ENCODE measurements at regions not wholly inside any gene's neighbourhood (a gene's known extent, or its start where the extent isn't known, plus 50 kb on each side); places are given as distances from the start of the nearest gene placed in this dataset.
A peak's percentile ranks its signal among the peaks of the same experiment; 100 is the strongest.

DNA sequence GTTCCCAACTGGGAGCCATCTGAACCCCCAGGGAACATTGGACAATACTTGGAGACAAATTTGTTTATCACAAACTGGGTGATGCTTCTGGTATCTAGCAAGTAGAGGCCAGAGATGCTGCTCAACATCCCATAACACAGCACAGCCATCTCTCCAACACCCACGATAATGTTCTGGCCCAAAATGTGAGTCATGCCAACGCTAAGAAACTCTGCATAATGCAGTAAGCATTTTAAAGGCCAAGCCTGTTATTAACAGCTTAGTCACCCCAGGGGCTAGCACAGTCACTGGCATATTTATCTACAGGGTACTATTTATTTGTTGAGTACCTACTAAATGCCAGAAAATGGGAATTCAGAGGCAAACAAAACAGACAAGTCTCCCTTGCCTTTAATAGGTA, 873.1 kb upstream of the TMEM132C start:
- peak in 1 of 2 experiments; percentile 10 for DNase-seq (ENCODE audit: low read depth in 2 of 2)

DNA sequence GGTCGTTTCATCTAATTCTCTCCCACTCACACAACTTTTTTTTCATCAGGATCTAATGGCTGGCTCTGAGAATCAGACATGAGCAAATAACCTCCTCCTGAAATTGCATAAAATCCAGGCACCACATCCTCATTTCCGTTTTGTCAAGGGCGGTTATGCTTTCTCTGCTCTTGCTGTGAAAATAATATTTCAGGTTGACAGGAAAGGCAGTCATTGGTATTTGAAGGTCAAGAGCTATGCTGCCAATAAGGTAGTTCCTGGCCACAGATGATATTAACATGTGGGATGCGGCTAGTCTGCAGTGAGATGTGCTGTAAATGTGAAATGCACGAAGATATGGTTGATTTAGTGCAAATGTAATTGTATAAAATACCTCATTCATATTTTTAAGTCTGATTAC, 870.2 kb upstream of the TMEM132C start:
- no peak for DNase-seq (ENCODE audit: low read depth in 2 of 2)

DNA sequence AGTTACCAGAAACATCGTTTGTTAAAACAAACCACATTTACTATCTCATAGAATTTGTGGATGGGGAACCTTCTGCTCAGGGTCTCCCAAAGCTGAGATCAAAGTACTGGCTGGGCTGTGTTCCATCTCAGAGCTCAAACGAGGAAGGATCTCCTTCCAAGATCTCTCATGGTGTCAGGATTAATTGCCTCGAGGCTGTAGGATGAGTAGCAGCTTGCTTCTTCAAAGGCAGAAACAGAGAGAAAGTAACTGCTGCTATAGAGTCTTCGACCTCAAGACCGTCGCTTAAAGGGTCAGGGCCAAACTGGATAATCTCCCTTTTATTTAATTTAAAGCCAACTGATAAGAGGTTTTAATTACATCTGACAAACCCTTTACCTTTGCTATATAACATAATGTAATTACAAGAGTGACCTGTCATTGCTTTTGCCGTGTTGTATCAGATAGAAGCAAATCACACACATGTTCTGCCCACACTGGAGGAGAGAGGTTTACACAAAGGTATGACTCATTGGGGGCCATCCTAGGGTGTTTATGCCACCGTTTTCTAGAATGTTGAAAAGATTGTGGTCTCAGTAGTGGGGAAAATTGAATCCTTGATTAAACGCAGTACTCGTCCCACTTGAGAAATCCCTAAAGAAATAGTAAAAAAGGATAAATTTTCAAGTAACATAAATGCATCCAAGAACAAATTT, 868.8 kb upstream of the TMEM132C start:
- no peak for DNase-seq (ENCODE audit: low read depth in 2 of 2)

DNA sequence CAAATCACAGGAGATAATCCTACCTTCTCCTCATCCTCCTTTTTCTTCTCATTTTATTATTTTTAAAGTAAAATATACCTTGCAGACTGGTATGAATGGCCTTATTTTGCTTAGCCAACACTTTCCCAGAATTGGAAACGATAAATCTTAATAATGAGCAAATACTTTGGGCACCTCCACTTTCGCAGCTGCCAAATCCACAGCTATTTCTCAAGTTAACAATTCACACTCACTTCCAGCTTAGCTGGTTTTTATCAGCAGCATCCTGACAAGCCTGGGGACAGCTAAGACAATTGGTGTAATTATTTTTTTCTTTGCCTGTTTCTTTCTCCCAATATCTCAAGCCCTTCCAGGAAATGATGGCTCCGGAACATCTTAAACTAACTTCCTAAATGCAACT, 867.5 kb upstream of the TMEM132C start:
- no peak for DNase-seq (ENCODE audit: low read depth in 2 of 2)

DNA sequence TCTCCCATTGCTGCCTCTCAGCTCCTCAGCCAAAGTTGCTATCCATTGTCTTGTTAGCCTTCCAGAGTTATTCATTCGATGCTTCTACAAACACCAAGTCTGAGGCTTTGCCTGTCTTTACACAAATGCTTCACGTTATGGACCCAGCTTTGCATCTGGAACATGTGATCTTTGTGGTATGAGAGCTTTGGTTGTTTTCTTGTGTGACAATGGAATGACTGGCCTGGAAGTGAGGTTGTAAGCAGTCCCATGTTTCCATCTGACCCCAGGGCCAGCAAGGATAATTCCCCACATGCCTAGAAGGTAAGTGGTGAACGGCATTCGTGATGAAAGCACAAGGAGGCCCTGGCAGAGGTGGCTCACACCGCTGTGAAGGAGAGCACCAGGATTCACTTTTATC, 866.7 kb upstream of the TMEM132C start:
- DNase-seq (ENCODE audit: low read depth in 2 of 2): no peak

DNA sequence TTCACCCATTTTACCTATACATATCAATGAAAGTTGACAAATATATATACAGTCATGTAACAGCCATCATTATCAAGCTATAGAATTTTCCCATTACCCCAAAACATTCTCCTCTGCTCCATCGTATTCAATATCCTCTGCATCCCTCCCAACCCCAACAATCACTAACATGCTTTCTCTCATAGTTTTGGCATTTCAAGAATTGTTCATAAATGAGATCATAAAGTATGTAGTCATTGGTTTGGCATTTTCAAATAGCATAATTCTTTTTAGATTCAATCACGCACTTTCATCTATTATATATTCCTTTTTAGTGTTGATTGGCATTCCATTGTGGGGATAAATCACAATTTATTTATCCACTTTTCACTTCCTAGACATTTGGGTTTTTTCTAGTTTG, 866.0 kb upstream of the TMEM132C start:
- peak; percentile 44 to 47 for DNase-seq (ENCODE audit: low read depth in 2 of 2)

DNA sequence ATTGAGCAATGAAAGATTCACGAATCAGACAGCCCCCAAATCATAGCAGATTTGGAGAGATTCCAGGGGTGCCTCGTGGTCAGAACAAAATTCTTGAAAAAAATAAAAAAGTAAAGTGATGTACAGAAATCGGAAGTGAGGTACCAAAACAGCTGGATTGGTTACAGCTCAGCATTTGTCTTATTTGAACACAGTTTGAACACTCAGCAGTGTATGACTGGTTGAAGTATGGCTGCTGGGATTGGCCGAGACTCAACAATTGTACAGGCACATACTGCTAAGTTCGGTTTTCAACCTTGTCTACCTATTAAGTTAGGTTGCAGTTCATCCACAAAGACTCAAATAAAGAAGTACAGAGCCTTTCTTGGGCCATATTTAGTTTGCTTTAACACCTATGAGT, 865.4 kb upstream of the TMEM132C start:
- DNase-seq (ENCODE audit: low read depth in 2 of 2): no peak

DNA sequence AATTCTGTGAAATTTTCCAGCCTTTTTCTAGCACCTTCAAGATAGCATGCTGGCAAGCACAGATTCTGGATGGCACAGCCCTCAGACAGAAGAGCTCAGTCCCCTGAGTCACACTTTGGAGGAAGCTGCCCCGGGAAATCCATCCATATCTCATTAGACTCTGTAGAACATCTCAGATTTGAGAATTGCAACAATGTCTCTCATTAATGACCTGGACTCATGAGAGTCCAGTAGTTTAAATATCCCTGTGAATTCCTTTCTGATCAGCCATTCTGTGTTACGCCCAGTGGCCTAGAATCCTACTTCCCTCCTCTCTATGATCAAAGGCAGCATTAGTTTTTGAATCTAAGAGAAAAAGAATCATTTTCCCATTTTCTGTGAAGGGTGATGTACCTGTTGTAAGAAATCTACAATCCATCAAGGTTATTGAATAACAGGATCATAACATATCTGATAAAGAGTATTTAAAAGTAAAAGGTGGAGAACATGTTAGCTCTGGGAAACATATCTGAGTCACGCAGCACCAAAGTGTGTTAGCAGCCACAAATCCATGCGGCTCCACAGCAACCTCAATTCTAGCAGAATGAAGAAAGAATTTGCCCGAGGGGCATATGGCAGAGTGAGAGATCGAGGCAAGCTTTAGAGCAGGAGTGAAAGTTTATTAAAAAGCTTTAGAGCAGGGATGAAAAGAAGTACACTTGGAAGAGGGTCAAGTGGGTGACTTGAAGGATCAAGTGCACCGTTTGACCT, 855.6 kb upstream of the TMEM132C start:
- no peak for DNase-seq (ENCODE audit: low read depth in 2 of 2)

DNA sequence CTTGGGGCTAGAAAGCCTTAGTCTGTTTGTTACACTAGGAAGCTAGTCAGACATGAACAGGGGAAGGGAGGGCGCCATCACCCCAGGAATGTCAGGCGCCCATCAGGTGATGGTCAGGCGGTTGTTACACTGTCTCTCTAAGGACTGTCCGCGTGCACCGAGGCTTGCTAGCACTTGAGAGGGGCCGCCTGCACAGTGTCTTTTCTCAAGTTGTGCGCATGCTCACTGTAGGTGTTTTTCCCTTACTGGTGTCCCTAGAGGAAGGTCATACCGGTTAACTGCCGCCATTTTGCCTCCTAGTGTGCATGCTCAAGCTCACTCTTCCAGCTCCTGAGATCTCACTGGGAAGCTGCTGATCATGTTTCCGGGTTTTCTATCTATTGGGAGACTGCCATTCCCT, 855.0 kb upstream of the TMEM132C start:
- DNase-seq (ENCODE audit: low read depth in 2 of 2): no peak

DNA sequence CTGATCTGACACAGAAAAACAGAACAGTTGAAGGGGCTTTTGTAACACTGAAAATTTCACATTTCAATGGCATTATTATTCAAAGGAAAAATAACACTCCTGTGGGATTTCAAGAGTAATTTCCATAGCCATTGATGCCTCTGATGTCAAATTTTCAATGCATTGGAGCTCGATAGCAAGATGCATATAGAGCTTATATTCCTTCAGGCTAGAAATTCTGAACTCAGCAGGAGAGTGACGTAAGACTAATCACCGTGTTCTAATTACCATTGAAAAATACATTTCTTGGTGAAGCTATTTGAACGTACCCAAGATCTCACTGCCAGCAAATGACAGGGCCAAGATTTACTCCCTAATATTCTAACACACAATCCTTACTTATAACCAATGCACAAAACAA, 854.1 kb upstream of the TMEM132C start:
- DNase-seq (ENCODE audit: low read depth in 2 of 2): no peak

DNA sequence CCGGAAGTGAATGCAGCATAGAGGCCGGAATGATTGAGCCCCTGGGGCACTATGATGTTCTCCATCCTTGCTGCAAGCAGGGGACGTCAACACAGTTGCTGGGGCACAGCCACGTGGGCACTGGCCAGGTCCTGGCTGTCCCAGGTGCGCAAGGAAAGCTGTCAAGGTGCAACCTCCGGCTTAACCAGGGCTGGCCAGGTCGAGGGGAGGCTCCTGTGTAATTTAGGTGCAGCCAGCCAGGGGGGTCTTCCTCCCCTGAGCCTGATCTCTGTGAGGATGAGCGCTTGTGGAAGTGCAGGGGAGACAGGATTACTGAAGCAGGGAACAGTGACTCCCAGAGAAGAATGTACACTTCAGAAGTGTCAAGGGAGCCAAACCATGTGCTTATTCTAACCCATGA, 852.8 kb upstream of the TMEM132C start:
- no peak for DNase-seq (ENCODE audit: low read depth in 2 of 2)

DNA sequence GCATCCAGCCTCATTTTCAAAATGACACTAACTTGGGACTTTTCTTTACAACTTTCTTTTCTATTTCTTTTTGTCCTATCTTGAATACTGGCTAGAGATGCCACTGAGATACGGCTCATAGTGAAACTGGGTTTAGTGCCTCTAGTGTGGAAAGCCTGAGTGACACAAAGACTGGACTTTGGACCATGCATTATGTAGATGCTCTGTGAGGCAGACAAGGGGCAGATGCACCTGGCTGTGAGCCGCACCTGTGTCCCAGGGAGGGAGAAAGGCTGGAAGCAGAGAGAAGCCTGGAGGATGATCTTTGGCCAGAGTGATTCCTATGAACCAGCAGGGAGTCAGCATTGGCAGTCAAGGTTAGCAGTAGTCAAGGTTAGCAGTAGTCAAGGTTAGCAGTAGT, 852.3 kb upstream of the TMEM132C start:
- no peak for DNase-seq (ENCODE audit: low read depth in 2 of 2)

DNA sequence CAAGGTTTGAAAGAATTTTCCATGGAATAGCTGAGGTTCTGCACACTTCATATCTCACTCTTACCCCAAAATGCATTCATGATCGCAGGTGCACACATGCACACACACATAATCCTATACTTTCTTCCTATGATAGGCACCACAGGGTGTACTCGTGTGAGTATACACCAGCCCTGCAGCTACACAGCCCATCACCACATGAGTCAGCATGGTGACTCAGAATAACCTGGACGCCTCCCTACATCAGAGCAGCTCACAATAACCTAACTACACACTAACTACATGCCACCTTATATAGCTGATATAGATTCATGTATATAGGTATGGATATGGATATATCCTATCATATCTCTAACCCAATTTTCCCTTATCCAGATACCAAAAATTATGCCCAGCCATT, 850.2 kb upstream of the TMEM132C start:
- DNase-seq (ENCODE audit: low read depth in 2 of 2): no peak

DNA sequence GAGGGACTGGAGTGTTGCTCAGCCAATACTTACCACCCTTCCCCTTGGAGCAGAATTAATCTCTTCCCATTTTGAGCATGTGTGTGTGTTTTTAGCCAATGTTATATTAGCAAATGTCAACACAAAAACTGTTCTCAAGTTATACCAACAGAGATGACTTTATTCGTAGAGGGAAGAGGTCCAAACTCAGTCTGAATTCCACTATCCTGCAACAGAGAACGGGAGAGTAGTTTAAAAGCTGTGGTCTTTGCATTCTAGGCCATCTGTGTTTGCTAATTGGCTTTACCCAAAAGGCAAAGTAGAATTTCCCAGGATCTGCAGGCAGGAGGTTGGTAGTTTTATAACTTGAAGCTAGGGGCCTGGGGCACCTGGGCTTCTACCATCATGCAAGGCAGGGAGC, 847.9 kb upstream of the TMEM132C start:
- DNase-seq (ENCODE audit: low read depth in 2 of 2): no peak

DNA sequence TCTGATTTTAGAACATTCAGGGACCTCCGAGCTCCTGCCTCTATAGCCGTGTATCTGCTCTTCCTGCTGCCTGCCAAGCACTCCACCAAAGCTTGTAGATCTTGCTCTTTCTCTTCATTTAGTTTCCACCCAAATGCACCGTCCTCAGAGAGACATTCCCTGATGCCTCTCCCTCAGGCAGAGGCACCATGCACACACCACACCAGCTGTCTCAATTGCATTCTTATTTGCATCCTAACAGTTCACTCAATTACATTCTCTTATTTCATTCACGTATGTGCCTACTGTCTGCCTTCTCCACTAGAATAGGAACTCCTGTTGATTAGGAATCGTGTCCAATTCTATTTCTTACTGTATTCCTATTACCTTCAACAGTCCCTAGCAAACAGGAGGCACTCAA, 845.4 kb upstream of the TMEM132C start:
- DNase-seq (ENCODE audit: low read depth in 2 of 2): no peak

DNA sequence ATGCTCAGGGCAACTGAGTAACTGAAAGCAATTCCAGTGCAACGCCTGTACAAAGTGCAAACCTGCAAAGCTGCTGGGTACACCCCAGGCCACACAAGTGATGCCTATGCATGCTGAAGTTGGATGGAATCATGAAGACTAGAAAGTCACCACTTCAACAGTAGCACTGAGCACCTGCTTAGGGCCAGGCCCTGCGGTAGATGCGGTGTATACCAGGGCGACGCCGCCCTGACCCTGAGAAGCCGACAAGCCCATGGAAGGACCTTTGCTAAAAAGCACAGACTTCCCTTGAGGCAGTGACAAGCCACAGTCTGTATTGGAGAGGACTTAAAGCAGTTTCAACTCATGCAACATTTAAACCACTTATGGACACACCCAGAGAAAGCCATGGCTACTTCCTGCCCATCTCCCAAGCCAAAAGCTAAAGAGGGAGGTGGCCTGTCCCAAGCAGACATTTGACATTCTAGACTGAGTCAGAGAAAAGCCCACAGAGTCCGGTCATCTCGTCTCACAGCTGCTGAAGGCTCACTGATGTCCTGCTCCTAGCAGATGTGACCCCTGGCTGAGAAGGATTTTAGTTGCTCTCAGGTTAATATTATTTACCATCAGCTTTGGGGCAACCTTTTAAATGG, 843.9 kb upstream of the TMEM132C start:
- no peak for DNase-seq (ENCODE audit: low read depth in 2 of 2)

DNA sequence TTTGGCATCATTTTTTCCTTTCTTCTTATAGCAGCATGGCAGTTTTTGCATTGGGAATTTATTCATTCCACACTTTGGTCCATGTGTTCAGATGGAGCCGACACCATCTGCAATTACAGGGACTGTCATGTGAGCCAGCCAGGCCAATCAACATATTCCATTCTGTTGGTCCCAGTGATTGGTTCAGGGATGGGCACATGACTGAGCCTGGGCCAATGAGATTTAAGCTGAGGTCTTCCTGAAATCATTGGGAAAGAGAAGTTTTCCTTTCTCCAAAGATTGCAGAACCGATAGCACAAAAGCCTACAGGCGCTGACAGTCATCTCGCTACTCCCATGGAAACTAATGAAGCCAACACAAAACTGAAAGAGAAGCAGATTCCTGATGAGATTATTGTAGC, 841.5 kb upstream of the TMEM132C start:
- no peak for DNase-seq (ENCODE audit: low read depth in 2 of 2)

DNA sequence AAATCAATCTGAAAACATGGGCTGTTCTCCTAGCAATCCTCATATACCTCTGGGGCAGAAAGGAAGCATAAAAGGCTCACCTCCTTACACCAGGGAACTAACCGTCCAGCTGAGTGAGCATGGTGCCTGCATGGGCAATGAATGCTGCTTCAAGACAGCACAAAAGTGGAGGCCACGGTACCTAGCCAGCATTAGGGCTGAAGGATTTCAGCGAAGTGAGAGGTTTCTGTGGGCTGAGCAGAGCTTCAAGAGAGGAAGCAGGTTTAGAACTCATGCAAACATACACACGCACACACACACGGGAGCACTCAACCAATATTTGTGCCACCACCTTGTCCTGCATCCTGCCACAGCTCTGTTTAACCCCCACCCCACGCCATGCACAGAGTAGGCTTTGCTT, 838.5 kb upstream of the TMEM132C start:
- no peak for DNase-seq (ENCODE audit: low read depth in 2 of 2)

DNA sequence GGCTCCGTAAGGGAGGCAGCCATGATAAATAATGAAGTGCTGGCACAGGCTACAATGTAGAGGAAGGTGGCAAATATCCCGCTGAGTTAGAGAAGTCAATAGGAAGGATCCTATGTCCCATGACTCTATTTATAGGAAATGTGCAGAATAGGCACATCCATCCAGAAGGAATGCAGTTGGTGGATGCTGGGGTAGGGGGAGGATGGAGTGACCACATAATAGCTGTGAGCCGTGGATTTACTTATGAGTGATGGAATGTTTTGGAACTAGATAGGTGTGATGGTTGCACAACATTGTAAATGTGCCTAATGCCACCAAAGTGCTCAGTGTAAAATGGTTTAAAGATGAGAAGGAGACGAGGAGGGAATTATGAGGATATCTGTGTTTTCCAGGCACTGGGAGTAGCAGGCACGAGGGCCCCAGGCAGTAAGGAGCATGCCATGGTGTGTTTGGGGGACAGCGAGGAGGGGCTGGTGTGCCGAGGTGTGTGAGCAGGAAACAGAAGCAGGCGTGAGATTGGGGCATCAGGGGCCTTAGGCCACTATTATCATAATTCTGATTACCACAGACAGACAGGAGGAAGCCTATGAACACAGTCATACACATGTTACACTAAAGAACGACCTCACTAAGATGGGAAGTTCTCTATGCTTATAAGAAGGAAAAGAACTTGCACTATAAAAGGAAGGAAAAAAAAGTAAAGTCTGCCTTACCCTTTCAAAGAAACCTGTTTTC, 837.3 kb upstream of the TMEM132C start:
- no peak for DNase-seq (ENCODE audit: low read depth in 2 of 2)

DNA sequence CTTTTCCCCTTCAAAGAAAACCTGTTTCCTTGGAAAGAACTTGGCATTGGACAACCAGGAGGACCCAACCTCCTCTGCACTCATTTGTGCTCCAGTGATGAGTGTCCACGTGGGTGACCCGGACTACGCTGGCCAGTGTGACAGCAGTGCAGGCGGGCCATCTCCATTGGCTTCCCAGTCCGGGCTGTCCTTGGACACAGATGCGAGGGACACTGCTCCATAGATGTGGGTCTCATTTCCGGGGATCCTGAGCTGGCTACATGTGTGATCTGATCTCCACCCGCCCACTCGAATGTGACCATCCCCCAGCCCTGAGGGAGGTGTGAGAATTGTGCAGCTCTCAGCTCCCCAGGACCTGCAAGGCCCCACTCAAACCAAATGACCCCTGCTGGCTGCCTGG, 836.6 kb upstream of the TMEM132C start:
- DNase-seq (ENCODE audit: low read depth in 2 of 2): no peak

DNA sequence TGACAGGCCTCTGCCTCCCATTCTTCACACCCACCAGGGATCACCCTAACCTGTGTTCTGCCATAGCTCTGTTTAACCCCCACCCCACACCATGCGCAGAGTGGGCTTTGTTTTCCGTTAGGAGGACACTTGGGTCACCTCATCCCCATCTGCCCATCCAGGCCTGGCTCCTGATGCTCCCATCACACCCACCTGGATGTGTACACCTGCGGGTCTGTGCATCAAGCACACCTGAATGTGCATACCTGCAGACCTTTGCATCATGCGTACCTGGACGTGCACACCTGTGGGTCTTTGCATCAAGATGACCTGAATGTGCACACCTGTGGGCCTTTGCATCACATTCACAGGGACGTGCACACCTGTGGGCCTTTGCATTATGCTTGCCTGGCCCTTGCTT, 835.8 kb upstream of the TMEM132C start:
- DNase-seq (ENCODE audit: low read depth in 2 of 2): no peak

DNA sequence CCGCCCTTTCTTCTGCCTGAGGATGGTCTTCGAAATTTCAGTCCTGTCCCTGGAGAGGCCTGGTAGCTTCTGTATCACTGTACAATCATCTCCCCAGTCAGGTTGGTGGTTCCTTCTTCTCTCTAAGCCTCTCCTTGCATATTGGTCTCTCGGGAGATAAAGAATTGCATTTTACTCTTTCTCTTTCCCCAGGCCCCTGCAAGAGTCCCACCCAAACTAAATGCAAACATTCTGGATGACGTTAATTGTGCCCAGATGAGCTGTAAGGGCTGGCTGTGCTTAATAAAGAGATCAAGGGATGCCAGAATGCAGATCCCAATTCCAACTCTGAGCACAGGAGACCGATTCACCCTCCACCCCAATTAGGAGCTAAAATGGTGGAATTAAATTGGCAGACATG, 835.4 kb upstream of the TMEM132C start:
- DNase-seq (ENCODE audit: low read depth in 2 of 2): no peak

DNA sequence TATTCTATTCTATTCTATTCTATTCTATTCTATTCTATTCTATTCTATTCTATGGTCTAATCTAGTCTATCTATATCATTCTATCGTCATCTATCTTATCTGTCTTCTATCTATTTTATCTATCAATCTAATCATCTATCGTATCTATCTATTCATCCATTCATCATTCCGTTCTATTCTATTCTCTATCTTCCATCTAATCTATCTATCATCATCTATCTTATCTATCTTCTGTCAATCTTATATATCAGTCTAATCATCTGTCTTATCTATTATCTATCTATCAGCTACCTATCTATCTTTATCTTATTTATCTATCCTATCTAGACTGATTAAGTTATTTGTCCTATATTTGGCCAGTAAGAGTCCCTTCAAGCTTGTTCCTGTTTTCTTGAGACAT, 831.5 kb upstream of the TMEM132C start:
- DNase-seq (ENCODE audit: low read depth in 2 of 2): no peak
